Retinal pigment epithelial cell (primary cell): ENCODE measurements at regions not wholly inside any gene's neighbourhood (a gene's known extent, or its start where the extent isn't known, plus 50 kb on each side); places are given as distances from the start of the nearest gene placed in this dataset.

ENCODE experiments used
- DNase-seq: peaks from one replicate; pipeline ENCODE4 v3.0.0-alpha.2; 2010; ENCODE audit warnings: low read depth
- H3K4me3 ChIP-seq: 2 replicates; pipeline ENCODE4 v1.5.1; 2011; ENCODE audit warnings: mild to moderate bottlenecking, low read length, control low read depth, moderate library complexity
- CTCF ChIP-seq: conservative IDR thresholded peaks from 2 replicates; pipeline ENCODE4 v1.5.1; 2011; ENCODE audit warnings: low read depth, low read length, control low read depth, inconsistent platforms

GRCh38 chr11:43222215-43222614 lies 89.6 kb upstream of the API5 start:
- TF ChIP-seq CTCF: no peak
- H3K4me3 ChIP-seq: no peak overlapping the region
- no peak for DNase-seq

GRCh38 chr11:43223026-43223425 lies 88.8 kb upstream of the API5 start:
- TF ChIP-seq CTCF: no peak
- no peak overlapping the region for H3K4me3 ChIP-seq
- no peak for DNase-seq

GRCh38 chr11:43234881-43235280 lies 76.9 kb upstream of the API5 start:
- H3K4me3 ChIP-seq: no peak overlapping the region
- TF ChIP-seq CTCF: no peak
- DNase-seq: no peak

GRCh38 chr11:43238341-43238740 lies 73.5 kb upstream of the API5 start:
- no peak for TF ChIP-seq CTCF
- no peak overlapping the region for H3K4me3 ChIP-seq
- DNase-seq: no peak

GRCh38 chr11:43239791-43240190 lies 72.0 kb upstream of the API5 start:
- TF ChIP-seq CTCF: no peak
- DNase-seq: no peak
- no peak overlapping the region for H3K4me3 ChIP-seq

DNA sequence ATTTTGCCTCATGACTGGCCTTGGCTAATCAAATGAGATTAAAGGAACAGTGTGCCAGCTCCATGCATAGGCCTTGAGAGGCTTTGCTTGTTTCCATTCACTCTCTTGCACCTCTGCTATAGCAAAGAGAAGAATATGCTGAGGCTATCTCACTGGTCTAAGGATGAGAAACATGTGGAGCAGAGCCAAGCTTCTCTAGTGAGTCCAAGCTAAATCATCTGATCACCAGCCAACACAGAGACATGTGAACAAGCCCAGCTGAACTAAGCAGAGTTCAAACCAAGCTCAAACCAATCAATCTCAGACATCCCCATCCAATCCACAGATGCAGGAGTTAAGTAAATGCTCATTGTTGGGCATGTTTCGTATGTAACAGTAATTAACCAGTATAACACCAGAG lies 69.4 kb upstream of the API5 start:
- no peak for TF ChIP-seq CTCF
- H3K4me3 ChIP-seq: no peak overlapping the region
- DNase-seq: no peak

GRCh38 chr11:43243927-43244326 lies 67.9 kb upstream of the API5 start:
- TF ChIP-seq CTCF: no peak
- H3K4me3 ChIP-seq: no peak overlapping the region
- no peak for DNase-seq
